GM23338 (cell line): ENCODE measurements at regions not wholly inside any gene's neighbourhood (a gene's known extent, or its start where the extent isn't known, plus 50 kb on each side); places are given as distances from the start of the nearest gene placed in this dataset.

Experiments
- ATAC-seq: fragments of 200-7000 bp; cut with Tn5 transposase; 3 replicates; pipeline ENCODE4 v1.9.1; 2020
- DNase-seq: peaks from one replicate; pipeline ENCODE4 v3.0.0-alpha.2; 2015; ENCODE audit warnings: low spot score
- H2AFZ ChIP-seq: fragments of 200-600 bp; sonication (generic); 2 replicates; pipeline ENCODE4 v1.8.0; 2016; ENCODE audit warnings: antibody characterized with exemption, mild to moderate bottlenecking, moderate library complexity
- H3F3A ChIP-seq: fragments of 200-600 bp; sonication (generic); replicated peaks from 2 replicates; pipeline ENCODE4 v1.8.0; 2017; ENCODE audit warnings: antibody characterized with exemption, mixed run types, low read depth
- H3K27ac ChIP-seq: fragments of 200-600 bp; sonication (generic); 2 replicates; pipeline ENCODE4 v1.6.1; 2016; ENCODE audit warnings: low read depth
- H3K27me3 ChIP-seq: fragments of 200-600 bp; sonication (generic); 2 replicates; pipeline ENCODE4 v1.8.0; 2016; ENCODE audit warnings: mild to moderate bottlenecking, mixed run types, moderate library complexity; ENCODE audit not compliant: insufficient read depth
- H3K36me3 ChIP-seq: fragments of 200-600 bp; sonication (generic); 2 replicates; pipeline ENCODE4 v1.8.0; 2016; ENCODE audit warnings: mild to moderate bottlenecking; ENCODE audit not compliant: insufficient read depth
- H3K4me1 ChIP-seq: fragments of 200-600 bp; sonication (generic); 2 replicates; pipeline ENCODE4 v1.8.0; 2016; ENCODE audit warnings: mild to moderate bottlenecking, moderate library complexity; ENCODE audit not compliant: insufficient read depth
- H3K4me2 ChIP-seq: fragments of 200-600 bp; sonication (generic); 2 replicates; pipeline ENCODE4 v1.7.1; 2017; ENCODE audit warnings: mixed run types
- H3K4me3 ChIP-seq: fragments of 200-600 bp; sonication (generic); 2 replicates; pipeline ENCODE4 v1.6.1; 2016; ENCODE audit warnings: mixed run types
- H3K79me2 ChIP-seq: fragments of 200-600 bp; sonication (generic); replicated peaks from 2 replicates; pipeline ENCODE4 v1.8.0; 2017; ENCODE audit warnings: mild to moderate bottlenecking; ENCODE audit not compliant: insufficient read depth
- H3K9me2 ChIP-seq: fragments of 200-600 bp; sonication (generic); 2 replicates; pipeline ENCODE4 v1.8.0; 2017; ENCODE audit not compliant: insufficient read depth
- H4K20me1 ChIP-seq: fragments of 200-600 bp; sonication (generic); replicated peaks from 2 replicates; pipeline ENCODE4 v1.8.0; 2017; ENCODE audit warnings: mild to moderate bottlenecking; ENCODE audit not compliant: insufficient read depth
- H3K27ac Mint-ChIP-seq: 2 replicates; pipeline ENCODE4 v1.8.0; 2020; ENCODE audit warnings: inconsistent platforms, mild to moderate bottlenecking, moderate library complexity, mixed read lengths
- H3K27me3 Mint-ChIP-seq: 3 replicates; pipeline ENCODE4 v1.8.0; 2022; ENCODE audit warnings: low read depth, mild to moderate bottlenecking, moderate library complexity, mixed read lengths, inconsistent platforms; ENCODE audit not compliant: insufficient read depth, poor library complexity
- H3K36me3 Mint-ChIP-seq: 3 replicates; pipeline ENCODE4 v1.8.0; 2021; ENCODE audit warnings: low read depth, mild to moderate bottlenecking, inconsistent platforms, moderate library complexity, mixed read lengths
- H3K4me1 Mint-ChIP-seq: 3 replicates; pipeline ENCODE4 v1.8.0; 2020; ENCODE audit warnings: mild to moderate bottlenecking, inconsistent platforms, mixed read lengths
- H3K4me3 Mint-ChIP-seq: 3 replicates; pipeline ENCODE4 v1.8.0; 2021; ENCODE audit warnings: moderate library complexity, mild to moderate bottlenecking, inconsistent platforms, mixed read lengths
- H3K9me3 Mint-ChIP-seq: 3 replicates; pipeline ENCODE4 v1.8.0; 2020; ENCODE audit warnings: moderate library complexity, mild to moderate bottlenecking, inconsistent platforms, mixed read lengths
- CREB1 ChIP-seq: fragments of 250-450 bp; sonication (Bioruptor Pico); IDR thresholded peaks from 2 replicates; pipeline ENCODE4 v1.5.0; 2020; ENCODE audit warnings: low read depth, mild to moderate bottlenecking, moderate library complexity
- CTCF ChIP-seq, 2 experiments: fragments of 200-600 bp in 1 of 2; sonication (generic) in 1 of 2; conservative IDR thresholded peaks; 2 replicates each; pipeline versions ENCODE4 v1.5.1 to v1.6.1; 2016 to 2017; ENCODE audit warnings: antibody characterized with exemption in 2 of 2, low read depth in 2 of 2, mild to moderate bottlenecking in 2 of 2, moderate library complexity in 1 of 2
- EZH2 ChIP-seq: fragments of 200-600 bp; sonication (generic); IDR thresholded peaks from one replicate; pipeline ENCODE4 v1.8.0; 2017; ENCODE audit warnings: antibody characterized with exemption, mild to moderate bottlenecking, low read depth; ENCODE audit not compliant: unreplicated experiment
- EZH2phosphoT487 ChIP-seq: fragments of 200-600 bp; sonication (generic); IDR thresholded peaks from one replicate; pipeline ENCODE4 v1.8.1; 2018; ENCODE audit warnings: antibody characterized with exemption; ENCODE audit not compliant: unreplicated experiment
- JUNB ChIP-seq: IDR thresholded peaks from one replicate; pipeline ENCODE4 v1.6.1; 2016; ENCODE audit warnings: antibody characterized with exemption; ENCODE audit not compliant: unreplicated experiment
- NANOG ChIP-seq: IDR thresholded peaks from 2 replicates; pipeline ENCODE4 v1.6.1; 2016; ENCODE audit warnings: antibody characterized with exemption, borderline replicate concordance
- POLR2AphosphoS5 ChIP-seq: IDR thresholded peaks from 2 replicates; pipeline ENCODE4 v1.6.1; 2016; ENCODE audit warnings: antibody characterized with exemption, low read depth
- REST ChIP-seq: IDR thresholded peaks from one replicate; pipeline ENCODE4 v1.6.1; 2018; ENCODE audit warnings: antibody characterized with exemption; ENCODE audit not compliant: unreplicated experiment
- STAT1 ChIP-seq: IDR thresholded peaks from one replicate; pipeline ENCODE4 v1.6.1; 2016; ENCODE audit warnings: antibody characterized with exemption; ENCODE audit not compliant: unreplicated experiment
- ZNF114 ChIP-seq: fragments of 250-450 bp; sonication (Bioruptor Pico); IDR thresholded peaks from 2 replicates; pipeline ENCODE4 v1.5.0; 2020; ENCODE audit warnings: mild to moderate bottlenecking, moderate library complexity
- ZNF331 ChIP-seq: fragments of 250-450 bp; sonication (Bioruptor Pico); IDR thresholded peaks from 2 replicates; pipeline ENCODE4 v1.5.0; 2020; ENCODE audit warnings: low read depth, mild to moderate bottlenecking, moderate library complexity
- TF ChIP-seq, protein P1 (sequence below): fragments of 250-450 bp; sonication (Bioruptor Pico); IDR thresholded peaks from 2 replicates; pipeline ENCODE4 v1.5.0; 2020; ENCODE audit warnings: mild to moderate bottlenecking, moderate library complexity
- TF ChIP-seq, protein P2 (sequence below): IDR thresholded peaks from 2 replicates; pipeline ENCODE4 v1.6.1; 2016; ENCODE audit warnings: antibody characterized with exemption

- Mint-ChIP-seq H3K27ac (no peak overlapping the region), H3K4me1 (peaks cover 25% of the 10 kb centered on the region), H3K4me3 (no peak overlapping the region), H3K36me3 (no peaks in the 10 kb centered on the region), H3K9me3 (no peaks in the 10 kb centered on the region), H3K27me3 (peaks cover 5% of the 10 kb centered on the region)
- DNase-seq (no peak), ATAC-seq (no peak)
- H3K27me3 ChIP-seq = no peaks in the 10 kb centered on the region
- H3K4me3 ChIP-seq = no peak overlapping the region
- H4K20me1 ChIP-seq = no peaks in the 10 kb centered on the region
- TF ChIP-seq, protein P1, sequence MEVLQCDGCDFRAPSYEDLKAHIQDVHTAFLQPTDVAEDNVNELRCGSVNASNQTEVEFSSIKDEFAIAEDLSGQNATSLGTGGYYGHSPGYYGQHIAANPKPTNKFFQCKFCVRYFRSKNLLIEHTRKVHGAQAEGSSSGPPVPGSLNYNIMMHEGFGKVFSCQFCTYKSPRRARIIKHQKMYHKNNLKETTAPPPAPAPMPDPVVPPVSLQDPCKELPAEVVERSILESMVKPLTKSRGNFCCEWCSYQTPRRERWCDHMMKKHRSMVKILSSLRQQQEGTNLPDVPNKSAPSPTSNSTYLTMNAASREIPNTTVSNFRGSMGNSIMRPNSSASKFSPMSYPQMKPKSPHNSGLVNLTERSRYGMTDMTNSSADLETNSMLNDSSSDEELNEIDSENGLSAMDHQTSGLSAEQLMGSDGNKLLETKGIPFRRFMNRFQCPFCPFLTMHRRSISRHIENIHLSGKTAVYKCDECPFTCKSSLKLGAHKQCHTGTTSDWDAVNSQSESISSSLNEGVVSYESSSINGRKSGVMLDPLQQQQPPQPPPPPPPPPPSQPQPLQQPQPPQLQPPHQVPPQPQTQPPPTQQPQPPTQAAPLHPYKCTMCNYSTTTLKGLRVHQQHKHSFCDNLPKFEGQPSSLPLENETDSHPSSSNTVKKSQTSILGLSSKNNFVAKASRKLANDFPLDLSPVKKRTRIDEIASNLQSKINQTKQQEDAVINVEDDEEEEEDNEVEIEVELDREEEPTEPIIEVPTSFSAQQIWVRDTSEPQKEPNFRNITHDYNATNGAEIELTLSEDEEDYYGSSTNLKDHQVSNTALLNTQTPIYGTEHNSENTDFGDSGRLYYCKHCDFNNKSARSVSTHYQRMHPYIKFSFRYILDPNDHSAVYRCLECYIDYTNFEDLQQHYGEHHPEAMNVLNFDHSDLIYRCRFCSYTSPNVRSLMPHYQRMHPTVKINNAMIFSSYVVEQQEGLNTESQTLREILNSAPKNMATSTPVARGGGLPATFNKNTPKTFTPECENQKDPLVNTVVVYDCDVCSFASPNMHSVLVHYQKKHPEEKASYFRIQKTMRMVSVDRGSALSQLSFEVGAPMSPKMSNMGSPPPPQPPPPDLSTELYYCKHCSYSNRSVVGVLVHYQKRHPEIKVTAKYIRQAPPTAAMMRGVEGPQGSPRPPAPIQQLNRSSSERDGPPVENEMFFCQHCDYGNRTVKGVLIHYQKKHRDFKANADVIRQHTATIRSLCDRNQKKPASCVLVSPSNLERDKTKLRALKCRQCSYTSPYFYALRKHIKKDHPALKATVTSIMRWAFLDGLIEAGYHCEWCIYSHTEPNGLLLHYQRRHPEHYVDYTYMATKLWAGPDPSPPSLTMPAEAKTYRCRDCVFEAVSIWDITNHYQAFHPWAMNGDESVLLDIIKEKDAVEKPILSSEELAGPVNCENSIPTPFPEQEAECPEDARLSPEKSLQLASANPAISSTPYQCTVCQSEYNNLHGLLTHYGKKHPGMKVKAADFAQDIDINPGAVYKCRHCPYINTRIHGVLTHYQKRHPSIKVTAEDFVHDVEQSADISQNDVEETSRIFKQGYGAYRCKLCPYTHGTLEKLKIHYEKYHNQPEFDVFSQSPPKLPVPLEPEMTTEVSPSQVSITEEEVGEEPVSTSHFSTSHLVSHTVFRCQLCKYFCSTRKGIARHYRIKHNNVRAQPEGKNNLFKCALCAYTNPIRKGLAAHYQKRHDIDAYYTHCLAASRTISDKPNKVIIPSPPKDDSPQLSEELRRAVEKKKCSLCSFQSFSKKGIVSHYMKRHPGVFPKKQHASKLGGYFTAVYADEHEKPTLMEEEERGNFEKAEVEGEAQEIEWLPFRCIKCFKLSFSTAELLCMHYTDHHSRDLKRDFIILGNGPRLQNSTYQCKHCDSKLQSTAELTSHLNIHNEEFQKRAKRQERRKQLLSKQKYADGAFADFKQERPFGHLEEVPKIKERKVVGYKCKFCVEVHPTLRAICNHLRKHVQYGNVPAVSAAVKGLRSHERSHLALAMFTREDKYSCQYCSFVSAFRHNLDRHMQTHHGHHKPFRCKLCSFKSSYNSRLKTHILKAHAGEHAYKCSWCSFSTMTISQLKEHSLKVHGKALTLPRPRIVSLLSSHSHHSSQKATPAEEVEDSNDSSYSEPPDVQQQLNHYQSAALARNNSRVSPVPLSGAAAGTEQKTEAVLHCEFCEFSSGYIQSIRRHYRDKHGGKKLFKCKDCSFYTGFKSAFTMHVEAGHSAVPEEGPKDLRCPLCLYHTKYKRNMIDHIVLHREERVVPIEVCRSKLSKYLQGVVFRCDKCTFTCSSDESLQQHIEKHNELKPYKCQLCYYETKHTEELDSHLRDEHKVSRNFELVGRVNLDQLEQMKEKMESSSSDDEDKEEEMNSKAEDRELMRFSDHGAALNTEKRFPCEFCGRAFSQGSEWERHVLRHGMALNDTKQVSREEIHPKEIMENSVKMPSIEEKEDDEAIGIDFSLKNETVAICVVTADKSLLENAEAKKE = no peak
- no peak for TF ChIP-seq CREB1 (CRISPR knock-in tag)
- TF ChIP-seq REST = no peak
- no peak for TF ChIP-seq NANOG
- no peak for TF ChIP-seq EZH2phosphoT487
- no peak for TF ChIP-seq EZH2
- TF ChIP-seq ZNF331 (CRISPR knock-in tag) = no peak
- TF ChIP-seq, protein P2, sequence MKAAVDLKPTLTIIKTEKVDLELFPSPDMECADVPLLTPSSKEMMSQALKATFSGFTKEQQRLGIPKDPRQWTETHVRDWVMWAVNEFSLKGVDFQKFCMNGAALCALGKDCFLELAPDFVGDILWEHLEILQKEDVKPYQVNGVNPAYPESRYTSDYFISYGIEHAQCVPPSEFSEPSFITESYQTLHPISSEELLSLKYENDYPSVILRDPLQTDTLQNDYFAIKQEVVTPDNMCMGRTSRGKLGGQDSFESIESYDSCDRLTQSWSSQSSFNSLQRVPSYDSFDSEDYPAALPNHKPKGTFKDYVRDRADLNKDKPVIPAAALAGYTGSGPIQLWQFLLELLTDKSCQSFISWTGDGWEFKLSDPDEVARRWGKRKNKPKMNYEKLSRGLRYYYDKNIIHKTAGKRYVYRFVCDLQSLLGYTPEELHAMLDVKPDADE = no peak
- TF ChIP-seq CTCF (conservative IDR thresholded peaks at IDR 0.05; ENCODE audit: low read depth in 2 of 2) = no peak
- TF ChIP-seq STAT1 = no peak
- no peak for TF ChIP-seq JUNB
- TF ChIP-seq POLR2AphosphoS5 = no peak
- TF ChIP-seq ZNF114 = no peak
- H3K4me2 ChIP-seq = no peak overlapping the region
- no peaks in the 10 kb centered on the region for H3K79me2 ChIP-seq
- peaks cover 10% of the 10 kb centered on the region; the same call in 1 of the 2 replicates for H3K9me2 ChIP-seq
- no peaks in the 10 kb centered on the region for H3F3A ChIP-seq
- no peak overlapping the region for H3K27ac ChIP-seq
- no peak overlapping the region for H2AFZ ChIP-seq
- no peaks in the 10 kb centered on the region for H3K36me3 ChIP-seq
- H3K4me1 ChIP-seq = peaks cover 14% of the 10 kb centered on the region; the same call in 1 of the 2 replicates
These were observed 266.1 kb upstream of the SIX2 start for GRCh38 chr2:45275242-45275805.
